ENCODE measurements at regions not wholly inside any gene's neighbourhood (a gene's known extent, or its start where the extent isn't known, plus 50 kb on each side); places are given as distances from the start of the nearest gene placed in this dataset.

- no peak for TF ChIP-seq TAF1 (IDR thresholded peaks at IDR 0.05; ENCODE audit: low read depth, low read length)
- TF ChIP-seq POLR2A (IDR thresholded peaks at IDR 0.05; ENCODE audit: low read depth, low read length) = no peak
- TF ChIP-seq POLR2AphosphoS5 (IDR thresholded peaks at IDR 0.05; ENCODE audit: low read depth, low read length) = no peak
These were observed 1560.4 kb downstream of the AMY1C start for GRCh38 chr1:105310063-105310462.
